Stimulated activated CD8-positive, alpha-beta memory T cell treated with anti-CD3 and anti-CD28 coated beads, Interleukin-15, amount 100 ng/mL, for 48 hours (primary cell): ENCODE measurements at regions not wholly inside any gene's neighbourhood (a gene's known extent, or its start where the extent isn't known, plus 50 kb on each side); places are given as distances from the start of the nearest gene placed in this dataset.

Source experiments
- DNase-seq, 2 donors: peaks; one replicate each; pipeline ENCODE4 v3.0.0-alpha.2; 2020; ENCODE audit warnings: low read depth in 2 of 2

GRCh38 chr14:98160901-98161300, 1111.1 kb downstream of the BCL11B start:
- DNase-seq, result no peak

DNA sequence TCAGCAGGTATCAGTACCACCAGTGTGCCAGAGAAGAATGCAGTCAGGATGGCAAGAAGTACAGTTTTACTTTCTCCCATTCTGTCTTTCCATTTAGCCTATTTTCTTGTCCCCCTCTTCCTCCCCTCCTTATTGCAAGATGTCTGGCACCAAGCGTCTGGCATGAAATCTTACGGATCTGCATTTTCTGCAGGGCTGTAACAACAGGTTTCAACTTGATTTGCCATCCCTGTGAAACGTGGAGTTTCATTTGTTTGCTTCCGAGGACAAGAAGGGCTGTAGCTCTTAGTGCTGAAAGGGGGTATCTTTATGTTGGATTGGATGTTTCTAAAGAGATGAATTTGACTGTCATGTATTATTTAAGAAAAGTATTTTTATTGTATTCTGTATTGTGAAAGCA, 1110.6 kb downstream of the BCL11B start:
- no peak for DNase-seq

GRCh38 chr14:98162856-98163805, 1108.9 kb downstream of the BCL11B start:
- no peak for DNase-seq

GRCh38 chr14:98163873-98164272, 1108.1 kb downstream of the BCL11B start:
- no peak for DNase-seq

DNA sequence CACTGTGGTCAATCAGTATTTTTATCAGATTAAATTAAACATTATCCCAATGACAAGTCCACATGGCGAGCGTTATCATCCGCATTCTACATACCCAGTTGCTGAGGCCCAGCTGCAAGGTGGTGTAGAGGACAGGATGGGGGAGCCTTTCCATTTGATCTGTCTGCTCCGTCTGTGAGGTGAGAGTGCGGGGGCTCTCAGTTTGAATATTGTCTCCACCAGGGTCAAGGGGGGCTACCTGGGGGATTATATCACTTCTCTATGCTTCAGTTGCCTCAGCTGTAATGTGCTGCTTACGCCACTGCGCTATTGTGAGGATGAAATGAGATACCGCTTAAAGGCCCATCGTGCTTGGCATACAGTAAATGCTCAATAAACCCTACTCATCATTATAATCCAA, 1106.0 kb downstream of the BCL11B start:
- no peak for DNase-seq

GRCh38 chr14:98167275-98167674, 1104.7 kb downstream of the BCL11B start:
- no peak for DNase-seq

DNA sequence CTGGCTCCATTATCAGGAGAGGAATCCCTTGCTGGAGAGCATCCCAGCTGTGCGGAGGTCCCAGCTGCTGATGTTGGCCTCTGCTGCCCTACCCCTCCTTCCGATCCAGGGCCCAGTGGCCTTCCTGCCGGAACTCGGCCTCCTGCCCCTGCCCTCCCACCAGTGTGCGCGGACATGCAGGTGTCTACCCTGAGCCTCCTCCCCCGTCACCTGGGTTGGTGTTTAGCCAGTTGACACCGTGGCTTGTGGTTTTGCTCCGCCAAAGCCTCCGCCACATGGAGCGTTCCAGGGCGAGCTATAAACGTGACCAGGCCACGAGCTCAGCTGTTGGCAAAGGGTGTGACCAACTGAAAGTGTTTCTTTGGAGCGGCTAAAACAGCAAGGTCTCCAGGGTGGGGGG, 1104.3 kb downstream of the BCL11B start:
- DNase-seq, result no peak

DNA sequence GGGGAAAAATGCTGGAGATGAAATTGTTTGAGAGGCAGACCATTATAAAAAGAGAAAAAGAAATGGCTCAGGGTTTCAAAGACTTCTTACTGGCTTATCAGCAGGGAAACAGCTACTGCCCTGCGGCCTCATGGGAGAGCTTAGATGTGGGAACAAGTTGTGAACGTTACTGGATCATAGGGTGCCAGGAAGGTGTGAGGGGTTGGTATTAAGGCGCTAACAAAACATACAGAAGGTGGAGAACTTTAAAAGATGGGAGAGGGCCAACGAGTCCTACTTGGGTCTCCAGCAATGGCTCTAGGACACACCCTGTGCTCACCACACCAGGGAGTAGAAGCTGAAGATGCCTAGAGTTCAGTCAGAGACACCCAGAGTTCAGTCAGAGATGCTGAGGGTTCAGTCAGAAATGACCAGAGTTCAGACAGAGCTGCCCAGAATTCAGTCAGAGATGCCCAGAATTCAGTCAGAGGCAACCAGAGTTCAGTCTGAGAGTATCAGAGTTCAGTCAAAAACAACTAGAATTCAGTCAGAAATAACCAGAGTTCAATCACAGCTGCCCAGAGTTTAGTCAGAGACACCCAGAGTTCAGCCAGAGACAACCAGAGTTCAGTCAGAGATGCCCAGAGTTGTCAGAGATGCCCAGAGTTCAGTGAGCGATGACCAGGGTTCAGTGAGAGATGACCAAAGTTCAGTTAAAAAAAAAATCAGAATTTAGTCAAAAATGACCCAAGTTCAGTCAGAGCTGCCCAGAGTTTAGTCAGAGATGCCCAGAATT, 1103.6 kb downstream of the BCL11B start:
- no peak for DNase-seq

DNA sequence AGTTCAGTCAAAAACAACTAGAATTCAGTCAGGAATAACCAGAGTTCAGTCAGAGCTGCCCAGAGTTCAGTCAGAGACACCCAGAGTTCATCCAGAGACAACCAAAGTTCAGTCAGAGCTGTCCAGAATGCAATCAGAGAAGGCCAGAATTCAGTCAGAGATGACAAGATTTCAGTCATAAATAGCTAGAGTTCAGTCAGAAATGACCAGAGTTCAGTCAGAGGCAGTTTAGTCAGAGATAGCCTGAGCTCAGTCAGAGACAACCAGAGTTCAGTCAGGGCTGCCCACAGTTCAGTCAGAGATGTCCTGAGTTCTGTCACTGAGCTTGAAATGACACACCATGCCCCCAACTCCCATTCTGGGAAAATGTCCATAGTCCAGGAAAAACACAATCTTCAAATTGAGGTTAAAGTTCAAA, 1102.8 kb downstream of the BCL11B start:
- DNase-seq, result no peak

- no peak for DNase-seq
These were observed 1101.4 kb downstream of the BCL11B start for GRCh38 chr14:98170575-98170974.

- DNase-seq, result no peak
These were observed 1100.3 kb downstream of the BCL11B start for GRCh38 chr14:98171654-98172053.

DNA sequence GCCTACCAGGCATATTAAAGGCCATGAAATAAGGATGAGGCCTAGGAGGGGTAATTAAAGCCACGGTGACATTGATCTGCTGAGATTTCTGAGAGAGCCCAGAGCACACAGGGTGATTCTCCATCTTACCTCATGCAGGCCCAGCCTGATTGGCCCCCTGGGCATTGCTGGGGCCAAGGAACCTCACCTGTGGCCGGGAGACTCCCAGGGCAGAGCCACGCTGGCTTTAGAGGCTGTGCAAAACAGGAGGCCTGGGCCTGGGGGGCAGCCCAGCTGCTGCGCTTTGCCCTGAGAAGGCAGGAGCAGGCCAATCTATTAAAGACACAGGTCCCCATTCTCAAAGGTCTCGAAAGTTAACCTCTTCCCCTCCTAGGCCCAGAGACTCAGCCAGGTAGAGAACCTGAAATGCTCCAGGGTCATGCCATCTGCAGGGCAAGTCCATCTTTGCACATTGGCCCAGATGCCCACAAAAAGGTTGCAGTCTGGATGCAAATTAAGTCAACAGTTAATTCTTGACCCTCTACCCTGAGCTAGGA, 1099.7 kb downstream of the BCL11B start:
- DNase-seq, result no peak

DNA sequence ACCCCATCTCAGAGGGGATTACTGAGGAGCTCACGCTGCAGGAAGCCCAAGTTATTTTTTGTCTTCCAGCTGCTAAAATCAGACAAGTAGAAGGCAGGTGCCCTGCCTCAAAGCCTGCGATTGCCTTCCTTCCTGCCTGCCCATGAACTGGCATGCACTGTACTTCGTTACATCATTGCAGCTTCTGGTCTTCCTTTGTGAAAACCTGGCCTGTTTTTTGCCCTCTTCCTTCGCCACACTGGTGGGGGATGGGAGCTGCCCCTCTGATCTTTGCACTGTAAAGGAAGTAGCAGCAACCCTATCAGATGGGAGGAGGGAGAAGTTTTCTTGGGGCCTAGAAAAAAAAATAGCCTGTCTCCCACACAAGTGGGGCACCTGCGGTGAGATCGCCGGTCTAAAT, 1098.7 kb downstream of the BCL11B start:
- no peak for DNase-seq

DNA sequence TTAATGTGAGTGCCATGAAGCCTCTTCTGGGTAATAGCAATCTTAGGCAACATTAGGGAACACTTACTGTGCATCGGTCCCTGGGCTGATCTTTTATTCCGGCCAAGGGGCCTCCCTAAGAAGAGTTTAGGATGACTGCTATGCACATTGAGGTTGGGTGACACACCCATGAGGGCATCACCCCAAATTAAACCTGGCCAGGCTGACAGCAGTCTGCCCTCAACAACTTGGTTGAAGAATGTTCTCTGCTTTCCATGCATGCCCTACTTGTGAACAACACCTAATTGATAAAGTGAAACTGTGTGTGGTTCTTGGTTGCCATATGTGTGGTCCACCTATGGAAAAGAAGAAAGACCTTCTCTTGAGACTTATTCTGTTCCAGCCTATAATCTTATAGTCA, 1098.0 kb downstream of the BCL11B start:
- DNase-seq, result peak in 1 of 2 donors; percentile 48

GRCh38 chr14:98175436-98175835, 1096.6 kb downstream of the BCL11B start:
- no peak for DNase-seq

GRCh38 chr14:98175881-98176280, 1096.1 kb downstream of the BCL11B start:
- DNase-seq, result no peak

DNA sequence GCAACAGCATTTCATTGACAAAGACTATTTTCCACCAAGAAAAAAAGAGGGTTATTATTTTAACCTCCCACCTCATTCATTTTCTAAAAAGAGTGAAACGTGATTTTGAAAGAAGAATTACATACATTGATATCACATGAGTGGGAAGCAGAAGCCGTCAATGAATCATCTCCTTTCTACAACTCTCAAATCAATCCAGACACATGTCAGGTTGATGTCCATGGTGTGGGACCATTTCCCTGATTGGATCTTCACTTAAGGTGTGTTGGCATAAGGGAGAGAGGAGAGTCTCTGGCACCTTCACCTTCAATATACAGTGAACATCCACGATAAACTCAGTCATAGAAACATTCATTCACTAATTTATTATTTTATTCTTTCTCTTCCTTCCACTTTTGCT, 1095.1 kb downstream of the BCL11B start:
- no peak for DNase-seq

DNA sequence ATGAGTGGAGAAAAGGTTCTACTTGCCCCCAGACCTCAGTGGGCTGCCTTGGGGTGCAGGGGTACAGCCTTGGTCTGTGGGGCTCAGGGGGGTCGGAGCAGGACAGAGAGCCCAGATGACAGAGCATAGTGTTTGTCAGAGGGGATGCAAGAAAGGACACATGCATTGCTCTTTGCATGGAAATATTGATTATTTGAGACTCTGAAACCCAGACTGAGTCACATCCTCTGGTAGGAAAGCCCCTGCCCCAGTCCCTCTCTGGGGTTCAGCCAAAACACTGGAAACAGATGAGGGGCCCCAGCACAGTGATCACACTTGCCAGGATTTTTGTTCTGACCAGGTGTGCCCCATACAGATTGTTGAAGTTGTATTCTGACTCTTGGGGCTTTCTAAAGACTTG, 1094.4 kb downstream of the BCL11B start:
- DNase-seq, result peak; percentile 66 to 76

GRCh38 chr14:98181241-98181640, 1090.8 kb downstream of the BCL11B start:
- no peak for DNase-seq

GRCh38 chr14:98181768-98182167, 1090.2 kb downstream of the BCL11B start:
- DNase-seq, result no peak

DNA sequence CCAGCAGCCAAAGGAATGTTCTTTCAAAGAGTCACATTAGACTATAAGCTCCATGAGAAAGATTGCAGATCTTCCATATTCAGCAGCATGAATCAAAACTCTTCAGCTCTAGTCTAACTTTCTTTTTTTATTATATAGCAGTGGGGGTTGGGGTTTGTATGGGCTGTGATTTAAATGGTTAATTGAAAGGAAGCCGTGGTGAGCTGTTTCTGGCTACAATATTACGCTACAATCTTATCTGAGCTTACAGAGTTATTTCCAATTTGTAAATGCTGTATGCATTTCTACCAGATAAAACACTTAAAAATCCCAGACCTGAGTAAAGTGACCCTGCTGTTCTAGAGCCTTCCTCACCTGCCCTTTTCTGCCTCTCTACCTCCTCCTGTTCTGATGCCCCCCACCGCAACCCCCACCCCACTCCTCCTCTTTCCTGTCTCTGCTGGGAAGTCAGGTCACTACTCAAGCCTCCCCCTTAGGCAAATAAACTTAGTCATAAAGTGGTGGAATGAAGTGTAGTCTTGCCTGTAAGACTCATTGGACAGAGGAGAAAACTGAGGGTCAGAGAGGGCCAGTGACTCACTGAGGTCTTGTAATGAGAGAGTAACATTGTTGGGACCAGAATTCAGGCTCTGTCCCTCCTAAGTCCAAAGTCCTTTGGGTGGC, 1089.5 kb downstream of the BCL11B start:
- DNase-seq, result peak in 1 of 2 donors; percentile 73

DNA sequence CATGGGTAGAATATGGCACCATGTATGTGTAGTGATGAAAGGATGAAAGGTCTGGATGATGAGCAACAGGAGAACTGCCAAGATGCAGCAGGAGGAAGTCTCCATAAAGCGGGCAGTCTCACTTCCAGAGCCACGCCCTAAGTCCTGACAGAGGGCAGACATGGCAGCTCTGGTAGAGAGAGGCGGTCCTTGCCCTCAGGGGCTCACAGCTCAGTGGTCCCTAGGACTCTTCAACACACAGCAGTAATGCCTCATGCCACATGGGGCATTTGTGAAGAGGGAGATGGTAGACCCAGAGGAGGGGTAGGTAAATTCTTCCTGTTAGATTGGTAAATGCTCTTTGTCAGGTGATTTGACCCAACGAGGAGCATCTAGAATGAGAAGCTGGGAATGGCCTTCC, 1088.4 kb downstream of the BCL11B start:
- no peak for DNase-seq
